Loucy (cell line): ENCODE measurements at regions not wholly inside any gene's neighbourhood (a gene's known extent, or its start where the extent isn't known, plus 50 kb on each side); places are given as distances from the start of the nearest gene placed in this dataset.

Experiments used
- EZH2phosphoT487 ChIP-seq: fragments of 200-600 bp; IDR thresholded peaks from 2 replicates; pipeline ENCODE4 v1.6.1; 2018; ENCODE audit warnings: antibody characterized with exemption, mild to moderate bottlenecking, moderate library complexity, borderline replicate concordance
- TF ChIP-seq, protein P1 (sequence below): fragments of 200-600 bp; sonication (generic); conservative IDR thresholded peaks from 2 replicates; pipeline ENCODE4 v1.5.1; 2014; ENCODE audit warnings: mild to moderate bottlenecking, antibody characterized with exemption, low read length

DNA sequence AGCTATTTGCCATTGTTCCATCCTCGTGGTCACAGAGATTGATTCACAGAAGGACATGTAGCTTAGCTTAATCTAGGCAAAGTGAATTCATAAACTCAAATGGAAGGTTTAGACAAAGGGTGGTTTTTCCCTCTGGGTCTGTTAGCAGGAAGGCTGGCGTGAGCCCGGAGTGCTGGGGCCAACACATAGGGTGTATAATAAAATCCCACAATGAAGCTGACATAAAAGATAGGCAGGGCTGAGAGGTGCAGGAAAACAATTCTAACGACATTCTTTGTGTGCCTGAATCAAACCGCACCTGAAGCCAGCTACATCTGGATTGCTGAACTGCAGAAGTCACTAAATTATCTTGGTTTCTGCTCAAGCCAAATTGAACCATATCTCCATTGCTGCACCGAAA, 173.9 kb downstream of the MAF start:
- TF ChIP-seq, protein P1, sequence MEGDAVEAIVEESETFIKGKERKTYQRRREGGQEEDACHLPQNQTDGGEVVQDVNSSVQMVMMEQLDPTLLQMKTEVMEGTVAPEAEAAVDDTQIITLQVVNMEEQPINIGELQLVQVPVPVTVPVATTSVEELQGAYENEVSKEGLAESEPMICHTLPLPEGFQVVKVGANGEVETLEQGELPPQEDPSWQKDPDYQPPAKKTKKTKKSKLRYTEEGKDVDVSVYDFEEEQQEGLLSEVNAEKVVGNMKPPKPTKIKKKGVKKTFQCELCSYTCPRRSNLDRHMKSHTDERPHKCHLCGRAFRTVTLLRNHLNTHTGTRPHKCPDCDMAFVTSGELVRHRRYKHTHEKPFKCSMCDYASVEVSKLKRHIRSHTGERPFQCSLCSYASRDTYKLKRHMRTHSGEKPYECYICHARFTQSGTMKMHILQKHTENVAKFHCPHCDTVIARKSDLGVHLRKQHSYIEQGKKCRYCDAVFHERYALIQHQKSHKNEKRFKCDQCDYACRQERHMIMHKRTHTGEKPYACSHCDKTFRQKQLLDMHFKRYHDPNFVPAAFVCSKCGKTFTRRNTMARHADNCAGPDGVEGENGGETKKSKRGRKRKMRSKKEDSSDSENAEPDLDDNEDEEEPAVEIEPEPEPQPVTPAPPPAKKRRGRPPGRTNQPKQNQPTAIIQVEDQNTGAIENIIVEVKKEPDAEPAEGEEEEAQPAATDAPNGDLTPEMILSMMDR: no peak
- no peak for TF ChIP-seq EZH2phosphoT487
